Stomach (tissue), 8 donors: ENCODE measurements at regions not wholly inside any gene's neighbourhood (a gene's known extent, or its start where the extent isn't known, plus 50 kb on each side); places are given as distances from the start of the nearest gene placed in this dataset.

Experiments used
- DNase-seq, 2 donors: peaks; one replicate each; pipeline versions ENCODE4 v3.0.0 to v3.0.0-alpha.2; 2013 to 2019
- H3K27ac ChIP-seq, 5 donors: fragments of 200-600 bp in 4 of 5; sonication (generic) in 4 of 5; one replicate each; pipeline ENCODE4 v1.5.1; 2013 to 2019; ENCODE audit warnings: mild to moderate bottlenecking in 1 of 5, moderate library complexity in 1 of 5
- H3K27me3 ChIP-seq, 3 donors: fragments of 200-600 bp; sonication (generic); one replicate each; pipeline ENCODE4 v1.5.1; 2017 to 2019; ENCODE audit warnings: mixed run types in 1 of 3
- H3K36me3 ChIP-seq, 4 donors: fragments of 200-600 bp; sonication (generic); 1 replicate in 3 of 4; 2 replicates in 1 of 4; pipeline ENCODE4 v1.5.1; 2016 to 2019
- H3K4me1 ChIP-seq, 4 donors: fragments of 200-600 bp; sonication (generic); one replicate each; pipeline ENCODE4 v1.5.1; 2016 to 2019
- H3K4me3 ChIP-seq, 4 donors: fragments of 200-600 bp; sonication (generic) in 3 of 4; one replicate each; pipeline ENCODE4 v1.5.1; 2016 to 2019; ENCODE audit warnings: mild to moderate bottlenecking in 1 of 4
- H3K9me3 ChIP-seq, 4 donors: fragments of 200-600 bp; sonication (generic); one replicate each; pipeline ENCODE4 v1.5.1; 2016 to 2019
- CTCF ChIP-seq, 7 experiments: fragments of 450-650 bp in 4 of 7; fragments of 200-600 bp in 3 of 7; sonication (generic) in 3 of 7; IDR thresholded peaks; one replicate each; pipeline ENCODE4 v1.5.1; 2016 to 2019; ENCODE audit warnings: antibody characterized with exemption in 7 of 7, control low read depth in 2 of 7, mild to moderate bottlenecking in 1 of 7
- EP300 ChIP-seq: sonication (generic); formaldehyde crosslinking; IDR thresholded peaks from one replicate; pipeline ENCODE4 v1.6.1; 2017; ENCODE audit warnings: antibody characterized with exemption
- POLR2A ChIP-seq, 4 donors: fragments of 450-650 bp; IDR thresholded peaks; one replicate each; pipeline ENCODE4 v1.6.1; 2016; ENCODE audit warnings: antibody characterized with exemption in 4 of 4, control low read depth in 2 of 4, mild to moderate bottlenecking in 1 of 4, moderate library complexity in 1 of 4
- POLR2AphosphoS5 ChIP-seq, 3 donors: sonication (generic); formaldehyde crosslinking; IDR thresholded peaks; one replicate each; pipeline ENCODE4 v1.6.1; 2016; ENCODE audit warnings: antibody characterized with exemption in 3 of 3
- WGBS, 5 donors: extraction: QIAGEN DNeasy Blood & Tissue Kit in 3 of 5; methylation state at CpG; one replicate each; pipeline versions ENCODE4 v1.1.5 to v1.1.7; 2013 to 2018; 5-methylcytosine and 5-hydroxymethylcytosine counted together
- intact Hi-C: fragments of 100-400 bp; cut with DNase I; formaldehyde crosslinking; loops from one replicate; pipeline ENCODE4 v1.15.1; 2023; ENCODE audit warnings: low total_unique reads
- donor health status: healthy with polysubstance abuse.
- donor health status: Bipolar disorder and iron deficiency.
- donor health status: healthy.

- TF ChIP-seq CTCF (IDR thresholded peaks at IDR 0.05) (peak in 5 of 7 experiments; percentile 26 to 67 (median 54)), POLR2A (IDR thresholded peaks at IDR 0.05) (no peak), POLR2AphosphoS5 (IDR thresholded peaks at IDR 0.05) (no peak)
- Histone ChIP-seq H3K4me1 (peaks cover 0 to 5% (median 0%) of the 10 kb centered on the region in 4 donors), H3K27ac (no peak overlapping the region), H3K27me3 (no peaks in the 10 kb centered on the region), H3K36me3 (no peaks in the 10 kb centered on the region), H3K9me3 (no peaks in the 10 kb centered on the region), H3K4me3 (no peak overlapping the region)
- WGBS, 5 donors, result 19 to 21% (median 21%) methylated on average over 6 of the region's 6 CpGs
- DNase-seq, result peak; percentile 44 to 87
- intact Hi-C loops, result no loop called here
Observed at GRCh38 chr4:149980941-149981340, 97.3 kb upstream of the DCLK2 start.

- peaks cover 0 to 5% (median 0%) of the 10 kb centered on the region in 4 donors for H3K4me1 ChIP-seq
- H3K9me3 ChIP-seq, result no peaks in the 10 kb centered on the region
- H3K4me3 ChIP-seq, result no peak overlapping the region
- no peaks in the 10 kb centered on the region for H3K36me3 ChIP-seq
- no peaks in the 10 kb centered on the region for H3K27me3 ChIP-seq
- TF ChIP-seq POLR2AphosphoS5 (IDR thresholded peaks at IDR 0.05) (no peak), EP300 (no peak), CTCF (IDR thresholded peaks at IDR 0.05) (no peak), POLR2A (IDR thresholded peaks at IDR 0.05) (no peak)
- no peak overlapping the region for H3K27ac ChIP-seq
- 92 to 97% (median 95%) methylated on average over 2 of the region's 2 CpGs for WGBS, 5 donors
- intact Hi-C loops, result no loop called here
- DNase-seq, result no peak
Observed at GRCh38 chr4:149983401-149983800, 94.8 kb upstream of the DCLK2 start.

GRCh38 chr4:149983931-149984330 is 94.3 kb upstream of the DCLK2 start:
- Histone ChIP-seq H3K9me3 (no peaks in the 10 kb centered on the region), H3K27ac (no peak overlapping the region), H3K27me3 (no peaks in the 10 kb centered on the region), H3K36me3 (no peaks in the 10 kb centered on the region), H3K4me1 (peaks cover 0 to 5% (median 0%) of the 10 kb centered on the region in 4 donors), H3K4me3 (no peak overlapping the region)
- no peak for TF ChIP-seq CTCF (IDR thresholded peaks at IDR 0.05)
- TF ChIP-seq POLR2AphosphoS5 (IDR thresholded peaks at IDR 0.05), result no peak
- TF ChIP-seq POLR2A (IDR thresholded peaks at IDR 0.05), result no peak
- TF ChIP-seq EP300, result no peak
- no peak for DNase-seq
- intact Hi-C loops, result no loop called here
- 77 to 100% (median 96%) methylated on average over 3 of the region's 3 CpGs for WGBS, 5 donors

- Histone ChIP-seq H3K9me3 (no peaks in the 10 kb centered on the region), H3K4me3 (no peak overlapping the region)
- WGBS, 5 donors, result 81 to 88% (median 86%) methylated on average over 4 of the region's 4 CpGs
Observed at GRCh38 chr4:149985981-149986380, 92.3 kb upstream of the DCLK2 start.

More at GRCh38 chr4:149985981-149986380, 92.3 kb upstream of the DCLK2 start:
- Histone ChIP-seq H3K27ac (no peak overlapping the region), H3K4me1 (peaks cover 0 to 2% (median 0%) of the 10 kb centered on the region in 4 donors), H3K27me3 (no peaks in the 10 kb centered on the region), H3K36me3 (no peaks in the 10 kb centered on the region)
- no peak for DNase-seq
- intact Hi-C loops, result no loop called here
- no peak for TF ChIP-seq CTCF (IDR thresholded peaks at IDR 0.05)
- no peak for TF ChIP-seq EP300
- no peak for TF ChIP-seq POLR2A (IDR thresholded peaks at IDR 0.05)
- TF ChIP-seq POLR2AphosphoS5 (IDR thresholded peaks at IDR 0.05), result no peak
